RWPE1 (cell line): ENCODE measurements at regions not wholly inside any gene's neighbourhood (a gene's known extent, or its start where the extent isn't known, plus 50 kb on each side); places are given as distances from the start of the nearest gene placed in this dataset.

Experiments used
- CTCF ChIA-PET: fragments of 350-600 bp; sonication (Branson Sonifier 250); formaldehyde crosslinking; extraction: SDS; loops from one replicate; lab custom pipeline; 2021; lab: Yijun Ruan, JAX
- POLR2A ChIA-PET: fragments of 400-600 bp; formaldehyde crosslinking; extraction: SDS; loops from one replicate; lab custom pipeline; 2020; ENCODE audit warnings: antibody characterized with exemption; ENCODE audit not compliant: low non-redundant PET; lab: Yijun Ruan, JAX
- DNase-seq: peaks from one replicate; pipeline ENCODE4 v3.0.0; 2012; ENCODE audit warnings: low spot score
- H3K27ac ChIP-seq: fragments of 450-650 bp; 2 replicates; pipeline ENCODE4 v1.5.1; 2017
- CTCF ChIP-seq: fragments of 450-650 bp; conservative IDR thresholded peaks from 2 replicates; pipeline ENCODE4 v1.5.1; 2017; ENCODE audit warnings: low read depth, mild to moderate bottlenecking

DNA sequence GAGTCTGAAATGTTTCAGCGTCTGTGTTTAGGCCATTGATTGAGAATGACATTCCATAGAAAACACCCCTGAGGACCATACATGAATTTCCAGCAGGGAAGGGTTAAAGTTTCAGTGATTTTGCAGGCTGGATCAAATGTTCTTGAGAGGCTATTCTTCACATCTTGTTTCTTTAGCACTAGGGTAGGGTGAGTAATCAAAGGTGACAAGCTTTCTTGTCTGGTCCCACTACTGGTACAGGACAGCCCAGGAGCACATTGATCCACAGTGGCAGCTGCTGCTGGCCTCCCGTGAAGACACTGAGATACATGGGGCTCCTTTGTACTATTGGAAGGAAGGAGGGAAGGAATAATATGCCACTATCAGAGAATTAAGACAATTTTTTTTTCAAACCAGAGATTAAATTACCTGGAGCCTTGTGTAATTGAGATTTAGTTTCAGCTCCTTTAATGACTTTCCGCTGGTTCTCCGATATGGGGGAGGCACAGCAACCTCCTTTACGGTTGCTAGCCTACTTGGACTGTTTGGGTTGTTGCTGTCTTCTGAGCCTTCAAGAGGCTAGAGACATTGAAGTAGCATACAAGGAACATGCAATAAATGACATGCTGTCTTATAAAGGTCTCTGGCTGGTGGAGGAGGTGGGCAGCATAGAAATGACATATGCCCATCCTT, 368.9 kb downstream of the SOX11 start:
- CTCF ChIA-PET = no interaction called here
- H3K27ac ChIP-seq = no peak overlapping the region
- no peak for TF ChIP-seq CTCF
- no peak for DNase-seq
- POLR2A ChIA-PET = no interaction called here

DNA sequence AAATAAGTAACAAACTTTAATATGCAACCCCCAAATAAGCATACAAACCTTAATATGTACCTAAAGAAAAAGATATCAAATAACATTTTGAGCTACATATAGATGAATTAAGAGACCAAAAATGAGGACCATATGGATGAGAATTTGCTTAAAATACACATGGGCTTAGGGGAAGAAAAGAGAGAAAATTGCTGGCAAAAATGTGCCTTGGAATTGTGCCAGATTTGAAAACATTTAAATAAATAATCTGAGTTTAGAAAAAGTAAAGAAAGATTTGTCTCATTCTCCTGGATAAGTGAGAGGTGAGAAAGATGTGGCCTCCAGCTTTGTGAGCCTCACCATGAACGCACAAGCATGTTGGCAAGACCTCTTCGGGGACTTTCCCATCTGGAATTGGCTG, 372.6 kb downstream of the SOX11 start:
- TF ChIP-seq CTCF = no peak
- no peak overlapping the region for H3K27ac ChIP-seq
- ChIA-PET CTCF (no interaction called here), POLR2A (no interaction called here)
- no peak for DNase-seq

- POLR2A ChIA-PET = no interaction called here
- H3K27ac ChIP-seq = no peak overlapping the region
- DNase-seq = no peak
- TF ChIP-seq CTCF = no peak
- CTCF ChIA-PET = no interaction called here
These were observed 373.5 kb downstream of the SOX11 start for GRCh38 chr2:6065703-6066102.

DNA sequence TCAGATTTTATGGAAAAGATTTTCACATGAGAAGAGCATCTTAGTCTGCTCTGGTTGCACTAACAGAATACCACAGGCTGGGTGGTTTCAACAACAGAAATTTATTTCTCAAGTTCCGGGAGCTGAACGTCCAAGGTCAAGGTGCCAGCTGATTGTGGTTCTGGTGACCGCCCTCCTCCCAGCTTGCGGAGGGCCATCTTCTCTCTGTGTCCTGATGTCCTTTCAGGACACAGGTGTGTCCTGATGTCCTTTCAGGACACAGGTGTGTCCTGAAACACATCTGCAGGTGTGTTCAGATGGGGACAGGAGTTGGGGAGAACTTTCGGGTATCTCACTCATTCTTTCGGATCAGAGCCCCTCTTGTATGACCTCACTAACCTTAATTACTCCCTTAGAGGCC, 374.9 kb downstream of the SOX11 start:
- ChIA-PET CTCF (no interaction called here), POLR2A (no interaction called here)
- no peak overlapping the region for H3K27ac ChIP-seq
- no peak for DNase-seq
- no peak for TF ChIP-seq CTCF

DNA sequence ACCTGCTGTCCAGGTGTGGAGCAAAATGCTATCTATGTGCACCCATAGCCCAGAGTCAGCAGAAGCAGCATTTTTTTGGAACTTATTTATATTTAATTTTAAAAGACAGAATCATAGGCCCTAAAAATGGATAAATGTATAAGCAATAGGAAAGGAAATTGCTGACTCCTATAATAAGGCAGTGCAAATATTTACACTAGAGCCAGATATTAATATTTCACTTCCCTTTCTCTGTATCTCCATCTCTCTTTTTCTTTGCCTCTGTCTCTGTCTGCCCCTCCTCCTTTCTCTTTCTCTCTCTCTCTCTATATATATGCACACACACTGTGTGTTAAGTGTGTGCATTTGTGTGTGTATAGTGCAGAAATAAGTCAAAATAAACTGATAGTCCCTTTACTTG, 375.6 kb downstream of the SOX11 start:
- no peak for TF ChIP-seq CTCF
- DNase-seq = no peak
- no peak overlapping the region for H3K27ac ChIP-seq
- ChIA-PET CTCF (no interaction called here), POLR2A (no interaction called here)

- CTCF ChIA-PET = no interaction called here
- no peak for DNase-seq
- no peak for TF ChIP-seq CTCF
- POLR2A ChIA-PET = no interaction called here
- no peak overlapping the region for H3K27ac ChIP-seq
These were observed 376.2 kb downstream of the SOX11 start for GRCh38 chr2:6068429-6068828.
